IPS-NIHi7 (cell line): ENCODE measurements at regions not wholly inside any gene's neighbourhood (a gene's known extent, or its start where the extent isn't known, plus 50 kb on each side); places are given as distances from the start of the nearest gene placed in this dataset.
"Not testable (repeated sequence)": the region's sequence is repeated elsewhere in the genome, so short reads cannot be mapped to it uniquely, and the experiment has no call there.

ENCODE experiments used
- DNase-seq: peaks from one replicate; pipeline ENCODE4 v3.0.0; 2012; ENCODE audit warnings: mixed read lengths; ENCODE audit errors: extremely low spot score

- DNase-seq = no peak
Observed at GRCh38 chr6:134640229-134640628, 309.7 kb downstream of the ALDH8A1 start.

- DNase-seq = no peak
Observed at GRCh38 chr6:134637847-134638437, 312.0 kb downstream of the ALDH8A1 start.

- no peak for DNase-seq
Observed at GRCh38 chr6:134637282-134637681, 312.6 kb downstream of the ALDH8A1 start.

GRCh38 chr6:134636186-134636799, 313.6 kb downstream of the ALDH8A1 start:
- DNase-seq = no peak

GRCh38 chr6:134634966-134635365, 314.9 kb downstream of the ALDH8A1 start:
- DNase-seq = no peak

- DNase-seq = no peak
Observed at GRCh38 chr6:134634466-134634865, 315.4 kb downstream of the ALDH8A1 start.

GRCh38 chr6:134632982-134633940, 315.3 kb upstream of the SGK1 start:
- DNase-seq = not testable (repeated sequence)

- no peak for DNase-seq
Observed at GRCh38 chr6:134632024-134632423, 314.1 kb upstream of the SGK1 start.

GRCh38 chr6:134631398-134631924, 313.5 kb upstream of the SGK1 start:
- DNase-seq = no peak

GRCh38 chr6:134630508-134631121, 312.7 kb upstream of the SGK1 start:
- DNase-seq = no peak

- DNase-seq = no peak
Observed at GRCh38 chr6:134628154-134628553, 310.2 kb upstream of the SGK1 start.

- no peak for DNase-seq
Observed at GRCh38 chr6:134627707-134628106, 309.8 kb upstream of the SGK1 start.

- no peak for DNase-seq
Observed at GRCh38 chr6:134626589-134626988, 308.7 kb upstream of the SGK1 start.

GRCh38 chr6:134626086-134626485, 308.2 kb upstream of the SGK1 start:
- DNase-seq = no peak

- DNase-seq = no peak
Observed at GRCh38 chr6:134624781-134625180, 306.9 kb upstream of the SGK1 start.

GRCh38 chr6:134623401-134623800, 305.5 kb upstream of the SGK1 start:
- DNase-seq = no peak

GRCh38 chr6:134622382-134623173, 304.7 kb upstream of the SGK1 start:
- no peak for DNase-seq

GRCh38 chr6:134621858-134622257, 303.9 kb upstream of the SGK1 start:
- no peak for DNase-seq

- DNase-seq = no peak
Observed at GRCh38 chr6:134619789-134620188, 301.9 kb upstream of the SGK1 start.

GRCh38 chr6:134619077-134619476, 301.2 kb upstream of the SGK1 start:
- DNase-seq = no peak
